Testis (tissue), 2 donors: ENCODE measurements at regions not wholly inside any gene's neighbourhood (a gene's known extent, or its start where the extent isn't known, plus 50 kb on each side); places are given as distances from the start of the nearest gene placed in this dataset.

ENCODE experiments used
- DNase-seq: peaks from one replicate; pipeline ENCODE4 v3.0.0-alpha.2; 2019
- H3K27ac ChIP-seq, 2 donors: fragments of 200-600 bp; sonication (generic); one replicate each; pipeline ENCODE4 v1.5.1; 2019
- H3K27me3 ChIP-seq: fragments of 200-600 bp; sonication (generic); one replicate; pipeline ENCODE4 v1.5.1; 2019
- H3K36me3 ChIP-seq: fragments of 200-600 bp; sonication (generic); one replicate; pipeline ENCODE4 v1.5.1; 2017; ENCODE audit warnings: low read depth; ENCODE audit errors: missing control alignments
- H3K4me1 ChIP-seq: fragments of 200-600 bp; sonication (generic); one replicate; pipeline ENCODE4 v1.5.1; 2019
- H3K4me3 ChIP-seq, 2 donors: fragments of 200-600 bp; sonication (generic); one replicate each; pipeline ENCODE4 v1.5.1; 2017 to 2019
- H3K9me3 ChIP-seq: fragments of 200-600 bp; sonication (generic); one replicate; pipeline ENCODE4 v1.5.1; 2017
- CTCF ChIP-seq, 3 experiments: fragments of 450-650 bp in 2 of 3; fragments of 200-600 bp in 1 of 3; sonication (generic) in 1 of 3; IDR thresholded peaks; one replicate each; pipeline ENCODE4 v1.5.1; 2016 to 2019; ENCODE audit warnings: antibody characterized with exemption in 3 of 3, mild to moderate bottlenecking in 2 of 3, moderate library complexity in 1 of 3
- POLR2A ChIP-seq: fragments of 450-650 bp; IDR thresholded peaks from one replicate; pipeline ENCODE4 v1.6.1; 2017; ENCODE audit warnings: antibody characterized with exemption, mild to moderate bottlenecking, moderate library complexity
- WGBS, 2 donors: methylation state at CpG; one replicate each; pipeline ENCODE4 v1.1.5; 2018; 5-methylcytosine and 5-hydroxymethylcytosine counted together
- intact Hi-C: fragments of 100-400 bp; cut with DNase I; formaldehyde crosslinking; loops from one replicate; pipeline ENCODE4 v1.15.1; 2023; ENCODE audit warnings: low total_unique reads

DNA sequence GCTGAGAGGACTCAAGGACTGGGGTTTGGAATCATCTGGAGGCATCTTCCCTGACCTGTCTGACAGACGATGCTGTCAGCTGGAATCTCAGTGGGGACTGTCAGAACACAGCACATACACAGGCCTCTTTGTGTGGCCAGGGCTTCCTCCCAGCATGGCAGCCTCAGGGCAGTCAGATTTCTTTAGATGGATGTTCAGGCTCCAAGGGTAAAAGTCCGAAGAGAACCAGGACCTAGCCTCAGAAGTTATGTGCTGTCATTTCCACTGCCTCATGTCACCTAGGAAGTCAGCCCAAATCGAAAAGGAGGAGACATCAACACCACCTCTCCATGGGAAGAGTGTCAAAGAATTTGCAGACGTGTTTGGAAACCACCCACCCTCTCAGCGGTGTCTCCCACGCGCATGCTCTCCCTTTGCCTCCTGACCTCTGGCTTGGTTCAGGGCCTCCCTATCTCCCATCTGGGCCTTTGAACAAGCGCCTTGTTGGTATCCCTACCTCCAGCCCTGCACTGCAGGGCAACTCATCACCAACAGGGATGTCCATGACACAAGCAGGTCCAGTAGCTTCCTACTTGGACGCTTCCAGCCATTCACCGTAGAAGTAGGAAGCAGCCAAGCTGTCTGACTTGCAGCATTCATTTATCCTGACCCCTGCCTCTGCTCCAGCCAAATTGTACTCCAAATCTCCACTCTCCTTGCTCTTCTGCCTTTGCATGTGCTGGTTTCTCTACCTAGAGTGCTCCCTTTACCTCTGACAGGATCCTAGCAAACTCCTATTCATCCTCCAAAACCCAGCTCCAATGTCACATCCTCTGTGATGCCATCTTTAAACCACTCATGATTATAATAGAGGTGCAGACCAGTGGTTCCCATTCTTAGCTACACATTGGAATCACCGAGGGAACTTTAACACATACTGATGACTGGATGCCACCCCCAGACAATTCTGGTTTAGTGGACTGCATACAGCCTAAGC, 121.6 kb downstream of the OAT start:
- DNase-seq = no peak
- H3K4me1 ChIP-seq = no peaks in the 10 kb centered on the region
- no peak overlapping the region for H3K4me3 ChIP-seq
- H3K36me3 ChIP-seq = no peaks in the 10 kb centered on the region
- TF ChIP-seq POLR2A (no peak), CTCF (IDR thresholded peaks at IDR 0.05) (no peak)
- H3K27me3 ChIP-seq = no peaks in the 10 kb centered on the region
- WGBS, 2 donors = 88 to 89% methylated on average over 10 to 11 of the region's 11 CpGs
- intact Hi-C loops = no loop called here
- no peaks in the 10 kb centered on the region for H3K9me3 ChIP-seq
- H3K27ac ChIP-seq = no peak overlapping the region

- Histone ChIP-seq H3K4me1 (no peaks in the 10 kb centered on the region), H3K9me3 (no peaks in the 10 kb centered on the region), H3K36me3 (no peaks in the 10 kb centered on the region), H3K27me3 (no peaks in the 10 kb centered on the region), H3K4me3 (no peak overlapping the region), H3K27ac (no peak overlapping the region)
- WGBS, 2 donors = 77 to 98% methylated on average over 4 to 9 of the region's 9 CpGs
- intact Hi-C loops = no loop called here
- no peak for TF ChIP-seq CTCF (IDR thresholded peaks at IDR 0.05)
- no peak for TF ChIP-seq POLR2A
- no peak for DNase-seq
Measured at GRCh38 chr10:124296121-124296812, 122.5 kb downstream of the OAT start.

- no peak for TF ChIP-seq POLR2A
- no peak for TF ChIP-seq CTCF (IDR thresholded peaks at IDR 0.05)
- H3K4me3 ChIP-seq = no peak overlapping the region
- H3K27me3 ChIP-seq = no peaks in the 10 kb centered on the region
- DNase-seq = no peak
- H3K36me3 ChIP-seq = no peaks in the 10 kb centered on the region
- no peaks in the 10 kb centered on the region for H3K9me3 ChIP-seq
- intact Hi-C loops = no loop called here
- WGBS, 2 donors = 93 to 96% methylated on average over 20 to 22 of the region's 22 CpGs
- H3K27ac ChIP-seq = no peak overlapping the region
- H3K4me1 ChIP-seq = no peaks in the 10 kb centered on the region
Measured at GRCh38 chr10:124294811-124295770, 123.6 kb downstream of the OAT start.

GRCh38 chr10:124293616-124294449, 124.9 kb downstream of the OAT start:
- Histone ChIP-seq H3K4me3 (no peak overlapping the region), H3K36me3 (no peaks in the 10 kb centered on the region), H3K9me3 (no peaks in the 10 kb centered on the region), H3K4me1 (no peaks in the 10 kb centered on the region), H3K27me3 (no peaks in the 10 kb centered on the region), H3K27ac (no peak overlapping the region)
- intact Hi-C loops = no loop called here
- WGBS, 2 donors = 89 to 95% methylated on average over 22 of the region's 22 CpGs
- TF ChIP-seq CTCF (IDR thresholded peaks at IDR 0.05) (no peak), POLR2A (no peak)
- DNase-seq = no peak
